ENCODE measurements at regions not wholly inside any gene's neighbourhood (a gene's known extent, or its start where the extent isn't known, plus 50 kb on each side); places are given as distances from the start of the nearest gene placed in this dataset.

GRCh38 chr2:13103151-13103550 is 386.4 kb downstream of the TRIB2 start:
- DNase-seq (ENCODE audit: low spot score) = no peak

- DNase-seq (ENCODE audit: low spot score) = no peak
Observed at GRCh38 chr2:13103778-13104493, 387.2 kb downstream of the TRIB2 start.

DNA sequence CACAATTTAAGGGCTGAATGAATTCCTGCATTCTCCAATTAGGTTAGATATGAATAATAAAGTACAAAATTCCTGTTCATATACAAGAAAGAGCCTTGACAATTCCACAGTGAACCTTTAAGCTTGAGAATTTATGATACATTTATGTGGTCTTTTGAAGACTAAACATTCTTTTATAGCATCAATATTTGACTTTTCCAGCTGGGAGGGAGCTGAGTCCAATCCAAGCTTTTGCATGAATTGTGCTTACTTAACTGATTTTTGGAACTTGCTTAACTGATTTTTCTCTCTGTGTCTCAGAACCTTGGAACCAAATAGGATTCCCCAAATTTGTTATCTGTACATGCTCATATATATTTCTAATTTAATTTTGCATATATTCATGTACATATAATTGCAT is 388.0 kb downstream of the TRIB2 start:
- DNase-seq (ENCODE audit: low spot score) = no peak

- no peak for DNase-seq (ENCODE audit: low spot score)
Observed at GRCh38 chr2:13106302-13106701, 389.6 kb downstream of the TRIB2 start.

DNA sequence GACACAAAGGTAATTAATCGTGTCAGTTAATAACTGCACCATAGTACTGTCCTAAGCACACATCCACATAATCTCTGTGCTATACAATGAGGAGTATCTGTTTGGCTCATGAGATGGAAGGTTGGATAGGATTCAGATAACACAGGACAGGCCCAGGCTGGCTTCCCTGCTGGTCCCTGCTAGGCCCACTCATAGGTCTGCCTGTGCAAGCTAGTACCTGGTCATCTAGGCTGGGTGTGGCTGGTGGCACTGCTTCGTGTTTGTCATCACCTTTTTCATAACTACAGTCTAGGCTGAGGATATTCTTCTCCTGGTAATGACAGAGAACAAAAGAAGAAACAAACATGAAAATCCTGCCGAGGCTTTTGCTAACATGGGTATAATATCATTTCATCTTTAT is 392.8 kb downstream of the TRIB2 start:
- DNase-seq (ENCODE audit: low spot score) = no peak

DNA sequence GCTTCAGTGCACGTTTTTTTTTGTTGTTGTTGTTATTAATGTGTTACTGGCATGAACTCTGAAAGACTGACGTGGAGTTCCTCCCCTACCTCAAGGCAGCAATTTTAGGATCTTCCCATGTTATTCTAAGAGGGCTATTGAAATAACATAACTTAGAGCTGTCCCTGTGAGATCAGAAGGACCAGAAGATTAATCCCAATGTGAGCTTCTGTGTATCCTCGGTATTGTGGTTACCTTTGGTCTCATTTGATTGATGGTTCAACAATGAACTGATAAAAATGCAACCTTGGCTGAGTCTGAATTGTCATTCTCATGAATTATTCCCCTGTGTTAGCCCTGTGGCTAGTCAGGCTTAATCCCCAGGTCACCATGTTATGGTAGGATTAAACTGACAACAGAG is 394.1 kb downstream of the TRIB2 start:
- DNase-seq (ENCODE audit: low spot score) = no peak

- DNase-seq (ENCODE audit: low spot score) = no peak
Observed at GRCh38 chr2:13113002-13113401, 396.3 kb downstream of the TRIB2 start.

DNA sequence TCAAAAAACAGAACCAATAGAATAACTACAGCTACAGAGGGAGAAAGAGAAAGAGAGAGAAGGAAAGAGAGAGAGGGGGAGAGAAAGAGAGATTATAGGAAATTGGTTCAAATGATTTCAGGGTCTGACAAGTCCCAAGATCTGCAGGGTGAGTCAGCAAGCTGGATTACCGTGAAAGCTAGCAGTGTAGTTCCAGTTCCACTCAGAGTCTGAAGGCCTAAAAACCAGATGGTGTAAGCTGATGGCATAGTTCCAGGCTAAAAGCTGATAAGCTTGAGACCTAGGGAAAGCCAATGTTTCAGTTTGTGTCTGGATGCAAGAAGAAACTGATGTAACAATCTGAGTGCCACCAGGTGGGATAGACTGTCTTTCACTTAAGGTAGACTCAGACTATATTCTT is 397.7 kb downstream of the TRIB2 start:
- no peak for DNase-seq (ENCODE audit: low spot score)

DNA sequence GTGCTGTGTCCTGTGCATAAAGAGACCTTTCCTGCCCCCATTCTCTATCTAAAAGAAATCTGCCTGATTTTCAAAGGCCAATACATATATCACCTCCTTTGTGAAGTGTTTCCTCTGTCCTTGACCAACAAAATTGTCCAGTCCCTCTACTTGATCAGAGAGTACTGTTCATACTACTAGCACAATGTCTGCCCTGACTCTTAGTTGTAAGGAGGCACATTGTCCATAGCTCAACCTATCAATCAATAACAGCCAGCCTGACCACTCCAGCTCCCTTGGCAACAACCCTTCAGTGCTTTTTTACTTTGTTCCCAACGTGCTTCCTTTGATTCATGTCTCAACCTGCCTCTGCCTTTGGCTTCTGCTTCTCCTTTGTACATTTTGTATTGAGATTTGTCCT is 398.9 kb downstream of the TRIB2 start:
- no peak for DNase-seq (ENCODE audit: low spot score)

DNA sequence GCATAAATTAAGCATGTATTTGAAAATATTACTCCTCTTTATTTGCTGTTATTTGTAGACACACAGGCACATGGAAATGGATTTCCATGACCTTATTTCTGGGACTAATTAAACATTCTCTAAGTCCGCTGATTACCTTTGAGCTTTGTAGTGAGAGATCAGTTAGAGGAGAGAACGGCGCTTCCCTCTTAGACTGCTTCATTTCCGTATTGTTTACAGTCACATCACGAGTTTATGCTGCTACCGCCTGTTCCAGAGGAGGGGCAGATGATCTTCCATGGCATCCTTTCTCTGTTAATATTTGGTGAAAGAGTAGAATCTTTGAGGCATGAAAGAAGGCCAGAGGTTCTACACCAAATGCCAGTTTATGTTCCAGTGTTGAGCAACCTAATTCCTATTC is 404.4 kb downstream of the TRIB2 start:
- DNase-seq (ENCODE audit: low spot score) = no peak

GRCh38 chr2:13128139-13128538 is 411.4 kb downstream of the TRIB2 start:
- DNase-seq (ENCODE audit: low spot score) = no peak

- DNase-seq (ENCODE audit: low spot score) = no peak
Observed at GRCh38 chr2:13135369-13135768, 418.6 kb downstream of the TRIB2 start.

DNA sequence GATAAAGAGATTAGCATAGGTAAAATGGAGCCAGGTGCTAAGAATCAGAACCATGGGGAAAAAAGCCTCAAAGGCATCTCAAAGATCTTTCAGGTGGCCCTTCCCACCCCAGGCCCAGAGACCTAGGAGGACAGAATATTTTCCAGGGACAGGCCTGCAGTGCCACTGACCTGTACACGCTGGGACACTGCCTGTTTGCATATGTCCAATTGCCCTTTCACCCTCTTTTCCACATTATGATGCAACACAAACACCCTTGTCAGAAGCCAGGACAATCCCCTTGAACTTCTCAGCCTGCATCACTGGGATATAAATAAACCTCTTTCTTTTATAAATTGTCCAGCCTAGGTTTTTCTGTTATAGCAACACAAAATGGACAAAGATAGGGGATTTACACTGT is 419.1 kb downstream of the TRIB2 start:
- no peak for DNase-seq (ENCODE audit: low spot score)

DNA sequence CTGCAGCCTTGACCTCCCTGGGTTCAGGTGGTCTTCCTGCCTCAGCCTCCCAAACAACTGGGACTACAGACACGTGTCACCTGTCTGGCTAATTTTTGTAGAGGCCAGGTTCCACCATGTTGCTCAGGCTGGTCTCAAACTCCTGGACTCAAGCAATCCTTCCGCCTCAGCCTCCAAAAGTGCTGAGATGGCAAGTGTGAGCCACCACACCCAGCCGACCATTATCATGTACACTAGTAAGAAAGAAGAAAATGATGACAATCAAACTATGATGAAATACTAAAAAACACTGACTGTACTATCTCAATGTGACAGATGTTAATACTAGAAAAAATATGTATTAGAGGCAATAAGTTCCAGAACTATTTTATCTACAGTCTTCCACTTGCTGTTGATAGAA is 420.9 kb downstream of the TRIB2 start:
- DNase-seq (ENCODE audit: low spot score) = no peak

- no peak for DNase-seq (ENCODE audit: low spot score)
Observed at GRCh38 chr2:13141315-13141714, 424.6 kb downstream of the TRIB2 start.

DNA sequence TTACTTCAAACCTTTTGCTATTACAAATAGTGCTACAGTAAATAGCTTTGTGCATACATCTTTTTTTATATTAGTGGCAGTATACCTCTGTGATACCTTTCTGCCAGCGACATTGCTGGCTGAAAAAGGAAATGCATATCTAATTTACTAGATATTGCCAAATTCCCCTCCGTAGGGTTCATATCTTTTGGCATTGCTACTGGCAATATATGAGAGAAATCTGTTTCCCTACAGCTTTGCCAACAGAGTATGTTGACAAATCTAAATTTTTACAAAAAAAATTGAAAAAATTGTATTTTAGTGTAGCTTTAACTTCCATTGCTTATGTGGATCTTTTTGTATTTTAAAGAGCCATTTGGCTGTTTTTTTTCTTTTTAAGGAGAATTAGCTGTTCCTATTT is 426.7 kb downstream of the TRIB2 start:
- DNase-seq (ENCODE audit: low spot score) = no peak

GRCh38 chr2:13156916-13157315 is 440.2 kb downstream of the TRIB2 start:
- DNase-seq (ENCODE audit: low spot score) = no peak

DNA sequence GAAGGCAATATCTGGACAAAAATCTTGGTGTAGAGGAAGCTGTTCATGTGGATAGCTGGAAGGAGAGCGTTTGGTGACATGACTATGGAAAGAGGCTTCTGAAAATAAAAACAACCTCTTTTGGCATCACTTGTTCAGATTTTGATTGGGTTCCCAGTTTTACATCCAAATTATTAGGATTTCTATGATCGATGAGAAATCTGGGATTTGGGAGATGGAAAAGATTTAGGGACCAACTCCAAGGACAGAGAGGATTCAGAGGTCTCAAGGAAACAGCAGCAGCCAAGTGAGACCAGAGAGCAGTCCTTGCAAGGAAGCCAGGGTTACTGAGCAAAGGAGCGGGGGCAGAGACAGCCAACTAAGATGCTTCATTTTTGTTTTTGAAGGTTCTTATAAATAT is 441.7 kb downstream of the TRIB2 start:
- DNase-seq (ENCODE audit: low spot score) = no peak

- DNase-seq (ENCODE audit: low spot score) = no peak
Observed at GRCh38 chr2:13180729-13181128, 464.0 kb downstream of the TRIB2 start.

- peak; percentile 81 for DNase-seq (ENCODE audit: low spot score)
Observed at GRCh38 chr2:13193075-13193474, 476.3 kb downstream of the TRIB2 start.

GRCh38 chr2:13193900-13194299 is 477.2 kb downstream of the TRIB2 start:
- DNase-seq (ENCODE audit: low spot score) = peak; percentile 60

DNA sequence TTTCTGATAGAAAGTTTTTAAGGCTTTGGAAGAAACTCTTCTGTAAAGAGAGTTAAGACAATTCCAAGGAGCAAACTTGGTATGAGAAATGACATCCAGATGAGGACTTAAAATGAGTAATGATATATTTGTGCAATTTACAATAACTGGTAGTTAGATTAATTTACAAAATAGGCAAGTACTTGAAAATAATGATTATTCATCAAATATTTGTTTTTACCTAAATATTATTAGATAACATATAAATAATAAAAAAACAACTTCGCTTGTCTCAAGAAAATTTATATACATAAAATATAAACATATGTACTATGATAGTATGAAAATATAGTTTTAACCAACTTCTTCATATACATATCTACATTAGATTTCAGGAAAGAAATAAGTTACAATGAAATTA is 478.5 kb downstream of the TRIB2 start:
- no peak for DNase-seq (ENCODE audit: low spot score)

DNA sequence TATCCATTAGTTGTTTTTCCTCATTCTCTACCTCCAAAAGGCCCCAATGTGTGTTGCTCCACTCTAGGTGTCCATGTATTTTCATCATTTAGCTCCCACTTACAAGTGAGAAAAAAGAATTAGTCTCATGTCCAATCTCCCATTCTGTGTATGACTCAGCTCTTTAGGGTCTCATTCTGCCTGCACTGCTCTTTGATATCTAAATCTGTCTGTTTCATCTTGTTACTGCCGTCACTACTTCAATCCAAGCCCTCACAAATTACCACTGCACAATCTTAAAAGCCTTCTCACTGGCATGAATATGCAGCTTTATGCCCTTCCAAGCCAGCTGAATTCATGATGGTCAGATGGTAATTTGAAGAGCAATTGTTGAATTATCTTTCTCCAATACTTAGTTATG is 480.5 kb downstream of the TRIB2 start:
- DNase-seq (ENCODE audit: low spot score) = no peak

GRCh38 chr2:13201924-13202323 is 485.2 kb downstream of the TRIB2 start:
- peak; percentile 0 for DNase-seq (ENCODE audit: low spot score)

- no peak for DNase-seq (ENCODE audit: low spot score)
Observed at GRCh38 chr2:13212115-13212514, 495.4 kb downstream of the TRIB2 start.
